ENCODE measurements at regions not wholly inside any gene's neighbourhood (a gene's known extent, or its start where the extent isn't known, plus 50 kb on each side); places are given as distances from the start of the nearest gene placed in this dataset.

- TF ChIP-seq CTCF (conservative IDR thresholded peaks at IDR 0.05) (no peak), ZFX (IDR thresholded peaks at IDR 0.05) (no peak)
Observed at GRCh38 chr9:124188331-124189110, 69.2 kb upstream of the NEK6 start.

GRCh38 chr9:124190761-124191160, 67.0 kb upstream of the NEK6 start:
- no peak overlapping the region for H3K27ac ChIP-seq
- TF ChIP-seq CTCF (conservative IDR thresholded peaks at IDR 0.05) (no peak), ZFX (IDR thresholded peaks at IDR 0.05) (no peak)

More at GRCh38 chr9:124188331-124189110, 69.2 kb upstream of the NEK6 start:
- H3K27ac ChIP-seq = no peak overlapping the region

GRCh38 chr9:124191691-124192395, 65.9 kb upstream of the NEK6 start:
- TF ChIP-seq CTCF (conservative IDR thresholded peaks at IDR 0.05) (no peak), ZFX (IDR thresholded peaks at IDR 0.05) (no peak)
- H3K27ac ChIP-seq = no peak overlapping the region

- no peak overlapping the region for H3K27ac ChIP-seq
- no peak for TF ChIP-seq CTCF (conservative IDR thresholded peaks at IDR 0.05)
- TF ChIP-seq ZFX (IDR thresholded peaks at IDR 0.05) = no peak
Observed at GRCh38 chr9:124196814-124197176, 61.0 kb upstream of the NEK6 start.

- H3K27ac ChIP-seq = no peak overlapping the region
- no peak for TF ChIP-seq ZFX (IDR thresholded peaks at IDR 0.05)
- no peak for TF ChIP-seq CTCF (conservative IDR thresholded peaks at IDR 0.05)
Observed at GRCh38 chr9:124197177-124198095, 60.3 kb upstream of the NEK6 start.

- no peak overlapping the region for H3K27ac ChIP-seq
- no peak for TF ChIP-seq ZFX (IDR thresholded peaks at IDR 0.05)
- no peak for TF ChIP-seq CTCF (conservative IDR thresholded peaks at IDR 0.05)
Observed at GRCh38 chr9:124198331-124198730, 59.4 kb upstream of the NEK6 start.
